Esophagus (tissue), 2 donors: ENCODE measurements at regions not wholly inside any gene's neighbourhood (a gene's known extent, or its start where the extent isn't known, plus 50 kb on each side); places are given as distances from the start of the nearest gene placed in this dataset.
A peak's percentile ranks its signal among the peaks of the same experiment; 100 is the strongest.

Experiments
- H3K27ac ChIP-seq, 2 donors: one replicate each; pipeline ENCODE4 v1.5.1; 2013; ENCODE audit warnings: low read depth in 2 of 2, mild to moderate bottlenecking in 2 of 2, inconsistent platforms in 1 of 2, low read length in 1 of 2, moderate library complexity in 1 of 2
- H3K27me3 ChIP-seq, 2 donors: one replicate each; pipeline ENCODE4 v1.6.1; 2013; ENCODE audit warnings: low read length in 2 of 2, control low read depth in 1 of 2, mild to moderate bottlenecking in 1 of 2; ENCODE audit not compliant: insufficient read depth in 2 of 2, control insufficient read depth in 1 of 2
- H3K36me3 ChIP-seq, 2 donors: one replicate each; pipeline ENCODE4 v1.6.1; 2013; ENCODE audit warnings: low read length in 1 of 2; ENCODE audit not compliant: control insufficient read depth in 2 of 2, insufficient read depth in 2 of 2
- H3K4me1 ChIP-seq, 2 donors: one replicate each; pipeline ENCODE4 v1.6.1; 2013; ENCODE audit warnings: low read length in 1 of 2; ENCODE audit not compliant: control insufficient read depth in 2 of 2, insufficient read depth in 2 of 2
- H3K4me3 ChIP-seq, 2 donors: one replicate each; pipeline ENCODE4 v1.5.1; 2013; ENCODE audit warnings: low read length in 2 of 2, mild to moderate bottlenecking in 2 of 2, low read depth in 1 of 2, moderate library complexity in 1 of 2
- H3K9me3 ChIP-seq, 2 donors: one replicate each; pipeline ENCODE4 v1.6.1; 2013; ENCODE audit warnings: mild to moderate bottlenecking in 2 of 2, low read depth in 1 of 2, low read length in 1 of 2, moderate library complexity in 1 of 2; ENCODE audit not compliant: control insufficient read depth in 2 of 2, insufficient read depth in 1 of 2
- WGBS, 2 donors: extraction: QIAGEN DNeasy Blood & Tissue Kit; methylation state at CpG; one replicate each; pipeline ENCODE4 v1.1.7; 2013; 5-methylcytosine and 5-hydroxymethylcytosine counted together
- donor health status: healthy with polysubstance abuse.
- donor health status: Bipolar disorder and iron deficiency.

DNA sequence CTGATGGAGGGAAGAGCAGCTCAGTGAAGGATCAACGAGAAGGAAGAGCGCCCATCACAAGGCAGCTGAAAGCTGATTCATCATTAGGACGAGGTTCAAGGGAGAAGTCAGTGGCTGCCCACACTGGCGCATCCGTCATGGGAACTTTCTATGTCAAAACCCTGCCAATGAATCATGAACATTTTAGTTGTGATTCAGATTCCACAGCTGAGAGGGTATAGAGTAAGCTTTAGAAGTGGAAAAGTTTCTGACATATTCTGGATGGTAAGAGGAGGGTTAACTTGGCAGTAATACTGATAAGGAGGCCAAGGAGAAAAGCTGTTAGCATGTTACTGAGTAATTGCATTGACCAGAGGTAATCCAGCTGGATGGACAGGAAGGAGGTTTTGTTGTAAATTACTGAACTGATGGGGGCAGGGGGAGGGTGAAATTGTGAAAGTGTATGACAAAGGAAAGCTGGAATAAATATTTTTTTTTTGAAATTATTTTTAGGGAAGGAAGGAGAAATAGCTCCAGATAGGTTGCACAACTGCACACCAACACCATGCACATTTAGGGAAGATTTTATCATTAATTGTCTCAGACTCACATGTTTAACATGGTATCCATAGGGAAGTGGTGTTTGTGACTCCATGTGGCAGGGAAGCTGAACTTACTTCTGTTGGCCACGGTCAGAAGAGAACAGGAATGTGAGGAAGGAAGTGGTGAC is 78.3 kb upstream of the NRP1 start:
- 48 to 54% methylated on average over 6 of the region's 6 CpGs for WGBS, 2 donors
- H3K27ac ChIP-seq, result peak overlapping the region in 1 of 2 donors; percentile 18
- H3K4me1 ChIP-seq, result no peaks in the 10 kb centered on the region
- H3K27me3 ChIP-seq, result no peaks in the 10 kb centered on the region
- H3K4me3 ChIP-seq, result no peak overlapping the region
- no peaks in the 10 kb centered on the region for H3K36me3 ChIP-seq
- H3K9me3 ChIP-seq, result no peaks in the 10 kb centered on the region

GRCh38 chr10:33412241-33412640 is 77.8 kb upstream of the NRP1 start:
- H3K27ac ChIP-seq, result no peak overlapping the region
- 46 to 58% methylated on average over 1 of the region's 1 CpG for WGBS, 2 donors

GRCh38 chr10:33410860-33411234 is 76.4 kb upstream of the NRP1 start:
- Histone ChIP-seq H3K4me3 (no peak overlapping the region), H3K9me3 (no peaks in the 10 kb centered on the region), H3K27me3 (no peaks in the 10 kb centered on the region), H3K36me3 (no peaks in the 10 kb centered on the region), H3K4me1 (no peaks in the 10 kb centered on the region), H3K27ac (no peak overlapping the region)
- whole genome bisulfite sequencing, 2 donors, result 89 to 94% methylated on average over 4 of the region's 4 CpGs

More at GRCh38 chr10:33412241-33412640, 77.8 kb upstream of the NRP1 start:
- H3K4me3 ChIP-seq, result no peak overlapping the region
- H3K27me3 ChIP-seq, result no peaks in the 10 kb centered on the region
- no peaks in the 10 kb centered on the region for H3K4me1 ChIP-seq
- no peaks in the 10 kb centered on the region for H3K36me3 ChIP-seq
- no peaks in the 10 kb centered on the region for H3K9me3 ChIP-seq

GRCh38 chr10:33410096-33410859 is 75.8 kb upstream of the NRP1 start:
- no peaks in the 10 kb centered on the region for H3K9me3 ChIP-seq
- H3K27me3 ChIP-seq, result no peaks in the 10 kb centered on the region
- 84 to 86% methylated on average over 10 of the region's 10 CpGs for WGBS, 2 donors
- no peaks in the 10 kb centered on the region for H3K36me3 ChIP-seq
- no peak overlapping the region for H3K27ac ChIP-seq
- no peaks in the 10 kb centered on the region for H3K4me1 ChIP-seq
- H3K4me3 ChIP-seq, result no peak overlapping the region

GRCh38 chr10:33406596-33406995 is 72.1 kb upstream of the NRP1 start:
- Histone ChIP-seq H3K36me3 (no peaks in the 10 kb centered on the region), H3K27me3 (no peaks in the 10 kb centered on the region), H3K9me3 (no peaks in the 10 kb centered on the region), H3K4me3 (no peak overlapping the region), H3K27ac (no peak overlapping the region), H3K4me1 (no peaks in the 10 kb centered on the region)
- WGBS, 2 donors, result 75 to 80% methylated on average over 2 of the region's 2 CpGs

- no peaks in the 10 kb centered on the region for H3K36me3 ChIP-seq
- H3K9me3 ChIP-seq, result no peaks in the 10 kb centered on the region
- H3K27me3 ChIP-seq, result no peaks in the 10 kb centered on the region
- H3K27ac ChIP-seq, result no peak overlapping the region
- no peaks in the 10 kb centered on the region for H3K4me1 ChIP-seq
- WGBS, 2 donors, result 82 to 86% methylated on average over 9 of the region's 9 CpGs
- H3K4me3 ChIP-seq, result no peak overlapping the region
These were observed 68.0 kb upstream of the NRP1 start for GRCh38 chr10:33402220-33403073.

- no peaks in the 10 kb centered on the region for H3K9me3 ChIP-seq
- 87% methylated on average over 2 of the region's 2 CpGs for WGBS, 2 donors
- no peak overlapping the region for H3K27ac ChIP-seq
- H3K4me3 ChIP-seq, result no peak overlapping the region
- no peaks in the 10 kb centered on the region for H3K4me1 ChIP-seq
- no peaks in the 10 kb centered on the region for H3K27me3 ChIP-seq
- no peaks in the 10 kb centered on the region for H3K36me3 ChIP-seq
These were observed 66.8 kb upstream of the NRP1 start for GRCh38 chr10:33401300-33401699.

DNA sequence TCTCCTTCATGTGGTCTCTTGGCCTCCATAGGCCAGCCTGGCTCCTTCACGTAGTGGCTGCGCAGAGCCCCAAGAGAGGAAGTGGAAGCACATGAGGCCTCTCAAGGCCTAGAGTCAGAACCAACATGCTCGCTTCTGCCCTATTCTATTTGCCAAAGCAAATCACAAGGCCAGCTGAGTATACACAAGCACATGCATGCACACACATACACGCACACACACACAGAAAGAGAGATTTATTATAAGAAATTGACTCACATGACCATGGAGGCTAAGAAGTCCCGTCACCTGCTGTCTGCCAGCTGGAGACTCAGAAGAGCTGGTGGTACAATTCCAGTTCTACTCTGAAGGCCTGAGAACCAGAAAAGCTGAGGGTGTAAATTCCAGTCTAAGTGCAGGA is 64.3 kb upstream of the NRP1 start:
- no peaks in the 10 kb centered on the region for H3K4me1 ChIP-seq
- 84 to 91% methylated on average over 5 of the region's 5 CpGs for WGBS, 2 donors
- H3K4me3 ChIP-seq, result no peak overlapping the region
- no peak overlapping the region for H3K27ac ChIP-seq
- no peaks in the 10 kb centered on the region for H3K36me3 ChIP-seq
- no peaks in the 10 kb centered on the region for H3K9me3 ChIP-seq
- H3K27me3 ChIP-seq, result no peaks in the 10 kb centered on the region

DNA sequence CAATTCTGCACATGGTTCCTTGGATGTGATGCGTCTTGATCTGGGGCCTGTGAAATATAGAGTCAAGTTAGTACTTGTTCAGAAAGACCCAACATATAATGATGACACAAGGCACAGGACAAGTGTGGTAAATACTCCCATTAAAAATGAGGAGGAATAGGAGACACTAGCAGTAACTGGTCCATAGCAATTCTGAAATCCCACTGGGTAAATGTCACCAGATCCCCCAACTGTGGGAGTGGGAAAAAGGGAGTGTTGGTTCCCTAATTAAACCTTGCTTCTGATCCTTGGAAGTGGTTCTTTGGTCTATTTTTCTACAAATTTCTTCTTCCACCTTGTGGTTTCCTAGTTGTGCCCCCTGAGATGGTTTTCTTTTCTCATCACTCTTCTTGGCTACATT is 62.5 kb upstream of the NRP1 start:
- H3K4me3 ChIP-seq, result no peak overlapping the region
- H3K36me3 ChIP-seq, result no peaks in the 10 kb centered on the region
- 11 to 51% methylated on average over 1 of the region's 1 CpG for WGBS, 2 donors
- no peaks in the 10 kb centered on the region for H3K9me3 ChIP-seq
- no peaks in the 10 kb centered on the region for H3K4me1 ChIP-seq
- H3K27me3 ChIP-seq, result no peaks in the 10 kb centered on the region
- no peak overlapping the region for H3K27ac ChIP-seq
